NB4 (cell line): ENCODE measurements at regions not wholly inside any gene's neighbourhood (a gene's known extent, or its start where the extent isn't known, plus 50 kb on each side); places are given as distances from the start of the nearest gene placed in this dataset.

Source experiments
- POLR2A ChIP-seq: IDR thresholded peaks from 2 replicates; pipeline ENCODE4 v1.6.1; 2011; ENCODE audit warnings: mild to moderate bottlenecking; ENCODE audit not compliant: insufficient read length; ENCODE audit errors: extremely low read depth
- TF ChIP-seq, protein P1 (sequence below): IDR thresholded peaks from one replicate; pipeline ENCODE4 v1.5.1; 2012; ENCODE audit warnings: low read depth, low read length

DNA sequence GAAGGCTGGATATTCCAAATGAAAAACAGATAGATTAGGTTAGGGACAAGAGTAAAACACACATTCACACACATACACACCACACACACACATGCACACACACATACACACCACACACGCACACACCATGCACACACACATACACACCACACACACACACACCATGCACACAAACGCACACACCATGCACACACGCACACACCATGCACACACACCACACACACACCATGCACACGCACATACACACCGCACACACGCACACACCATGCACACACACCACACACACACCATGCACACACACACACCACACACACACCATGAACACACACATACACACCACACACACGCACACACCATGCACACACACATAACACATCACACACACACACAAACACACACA is 203.7 kb upstream of the ZFHX3 start:
- TF ChIP-seq, protein P1, sequence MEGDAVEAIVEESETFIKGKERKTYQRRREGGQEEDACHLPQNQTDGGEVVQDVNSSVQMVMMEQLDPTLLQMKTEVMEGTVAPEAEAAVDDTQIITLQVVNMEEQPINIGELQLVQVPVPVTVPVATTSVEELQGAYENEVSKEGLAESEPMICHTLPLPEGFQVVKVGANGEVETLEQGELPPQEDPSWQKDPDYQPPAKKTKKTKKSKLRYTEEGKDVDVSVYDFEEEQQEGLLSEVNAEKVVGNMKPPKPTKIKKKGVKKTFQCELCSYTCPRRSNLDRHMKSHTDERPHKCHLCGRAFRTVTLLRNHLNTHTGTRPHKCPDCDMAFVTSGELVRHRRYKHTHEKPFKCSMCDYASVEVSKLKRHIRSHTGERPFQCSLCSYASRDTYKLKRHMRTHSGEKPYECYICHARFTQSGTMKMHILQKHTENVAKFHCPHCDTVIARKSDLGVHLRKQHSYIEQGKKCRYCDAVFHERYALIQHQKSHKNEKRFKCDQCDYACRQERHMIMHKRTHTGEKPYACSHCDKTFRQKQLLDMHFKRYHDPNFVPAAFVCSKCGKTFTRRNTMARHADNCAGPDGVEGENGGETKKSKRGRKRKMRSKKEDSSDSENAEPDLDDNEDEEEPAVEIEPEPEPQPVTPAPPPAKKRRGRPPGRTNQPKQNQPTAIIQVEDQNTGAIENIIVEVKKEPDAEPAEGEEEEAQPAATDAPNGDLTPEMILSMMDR, result no peak
- TF ChIP-seq POLR2A, result no peak
